Adipocyte (in vitro differentiated cells): ENCODE measurements at regions not wholly inside any gene's neighbourhood (a gene's known extent, or its start where the extent isn't known, plus 50 kb on each side); places are given as distances from the start of the nearest gene placed in this dataset.
"Not testable (repeated sequence)": the region's sequence is repeated elsewhere in the genome, so short reads cannot be mapped to it uniquely, and the experiment has no call there.

Source experiments
- DNase-seq: peaks from one replicate; pipeline ENCODE4 v3.0.0-alpha.2; 2015; ENCODE audit warnings: low read depth
- H3K27me3 ChIP-seq: replicated peaks from 2 replicates; pipeline ENCODE4 v1.7.0; 2013; ENCODE audit warnings: mild to moderate bottlenecking, low read length, moderate library complexity; ENCODE audit not compliant: control insufficient read depth, insufficient read depth
- H3K36me3 ChIP-seq: 2 replicates; pipeline ENCODE4 v1.7.0; 2013; ENCODE audit warnings: low read length, mild to moderate bottlenecking, moderate library complexity; ENCODE audit not compliant: control insufficient read depth, insufficient read depth, severe bottlenecking
- H3K4me1 ChIP-seq: 2 replicates; pipeline ENCODE4 v1.7.0; 2013; ENCODE audit warnings: mild to moderate bottlenecking, low read length, moderate library complexity; ENCODE audit not compliant: control insufficient read depth, insufficient read depth
- H3K4me3 ChIP-seq: 2 replicates; pipeline ENCODE4 v1.7.0; 2013; ENCODE audit warnings: mild to moderate bottlenecking, low read length, moderate library complexity
- H3K9ac ChIP-seq: 2 replicates; pipeline ENCODE4 v1.7.0; 2013; ENCODE audit warnings: mild to moderate bottlenecking, low read length, moderate library complexity
- H3K9me3 ChIP-seq: 2 replicates; pipeline ENCODE4 v1.7.0; 2013; ENCODE audit warnings: mild to moderate bottlenecking, low read length, moderate library complexity; ENCODE audit not compliant: control insufficient read depth

GRCh38 chr2:41207578-41207977 is 755.7 kb upstream of the SLC8A1 start:
- no peaks in the 10 kb centered on the region for H3K9me3 ChIP-seq
- no peaks in the 10 kb centered on the region for H3K36me3 ChIP-seq
- no peaks in the 10 kb centered on the region for H3K4me1 ChIP-seq
- DNase-seq = no peak
- H3K4me3 ChIP-seq = no peak overlapping the region
- no peaks in the 10 kb centered on the region for H3K27me3 ChIP-seq
- no peak overlapping the region for H3K9ac ChIP-seq

- H3K9ac ChIP-seq, H3K4me1 ChIP-seq, H3K27me3 ChIP-seq, H3K36me3 ChIP-seq, DNase-seq, H3K9me3 ChIP-seq, H3K4me3 ChIP-seq: not testable (repeated sequence)
These were observed 758.1 kb upstream of the SLC8A1 start for GRCh38 chr2:41210030-41210429.

- no peak for DNase-seq
- H3K9me3 ChIP-seq = no peaks in the 10 kb centered on the region
These were observed 765.1 kb upstream of the SLC8A1 start for GRCh38 chr2:41216978-41217377.

GRCh38 chr2:41222593-41222992 is 770.7 kb upstream of the SLC8A1 start:
- Histone ChIP-seq H3K27me3 (no peaks in the 10 kb centered on the region), H3K4me1 (no peaks in the 10 kb centered on the region), H3K9me3 (no peaks in the 10 kb centered on the region), H3K9ac (no peak overlapping the region), H3K36me3 (no peaks in the 10 kb centered on the region), H3K4me3 (no peak overlapping the region)
- DNase-seq = no peak

More at GRCh38 chr2:41216978-41217377, 765.1 kb upstream of the SLC8A1 start:
- Histone ChIP-seq H3K36me3 (no peaks in the 10 kb centered on the region), H3K27me3 (no peaks in the 10 kb centered on the region), H3K4me1 (no peaks in the 10 kb centered on the region), H3K9ac (no peak overlapping the region), H3K4me3 (no peak overlapping the region)

GRCh38 chr2:41234093-41234492 is 782.2 kb upstream of the SLC8A1 start:
- DNase-seq = no peak
- no peak overlapping the region for H3K9ac ChIP-seq
- H3K4me1 ChIP-seq = no peaks in the 10 kb centered on the region
- H3K4me3 ChIP-seq = no peak overlapping the region
- H3K36me3 ChIP-seq = no peaks in the 10 kb centered on the region
- peaks cover 31% of the 10 kb centered on the region for H3K9me3 ChIP-seq
- H3K27me3 ChIP-seq = no peaks in the 10 kb centered on the region

GRCh38 chr2:41241325-41242000 is 789.6 kb upstream of the SLC8A1 start:
- Histone ChIP-seq H3K9me3 (peaks cover 24% of the 10 kb centered on the region), H3K36me3 (no peaks in the 10 kb centered on the region), H3K4me3 (no peak overlapping the region), H3K9ac (no peak overlapping the region), H3K4me1 (no peaks in the 10 kb centered on the region), H3K27me3 (no peaks in the 10 kb centered on the region)
- no peak for DNase-seq

GRCh38 chr2:41242001-41242331 is 790.1 kb upstream of the SLC8A1 start:
- H3K36me3 ChIP-seq = no peaks in the 10 kb centered on the region
- no peaks in the 10 kb centered on the region for H3K4me1 ChIP-seq
- no peak overlapping the region for H3K4me3 ChIP-seq
- H3K27me3 ChIP-seq = no peaks in the 10 kb centered on the region
- no peak overlapping the region for H3K9ac ChIP-seq
- no peak for DNase-seq
- H3K9me3 ChIP-seq = peaks cover 19% of the 10 kb centered on the region

- Histone ChIP-seq H3K36me3 (no peaks in the 10 kb centered on the region), H3K27me3 (no peaks in the 10 kb centered on the region), H3K4me3 (no peak overlapping the region), H3K4me1 (no peaks in the 10 kb centered on the region), H3K9ac (no peak overlapping the region), H3K9me3 (no peaks in the 10 kb centered on the region)
- DNase-seq = no peak
These were observed 779.7 kb upstream of the PKDCC start for GRCh38 chr2:41267929-41268659.

- DNase-seq = no peak
These were observed 764.6 kb upstream of the PKDCC start for GRCh38 chr2:41283079-41283775.

GRCh38 chr2:41293491-41293890 is 754.3 kb upstream of the PKDCC start:
- Histone ChIP-seq H3K4me1 (peaks cover 3% of the 10 kb centered on the region), H3K9ac (no peak overlapping the region), H3K9me3 (peaks cover 3% of the 10 kb centered on the region), H3K27me3 (no peaks in the 10 kb centered on the region), H3K36me3 (no peaks in the 10 kb centered on the region), H3K4me3 (no peak overlapping the region)
- DNase-seq = no peak

More at GRCh38 chr2:41283079-41283775, 764.6 kb upstream of the PKDCC start:
- Histone ChIP-seq H3K9me3 (no peaks in the 10 kb centered on the region), H3K4me3 (no peak overlapping the region), H3K27me3 (no peaks in the 10 kb centered on the region), H3K9ac (no peak overlapping the region), H3K36me3 (no peaks in the 10 kb centered on the region), H3K4me1 (no peaks in the 10 kb centered on the region)

GRCh38 chr2:41294331-41294730 is 753.5 kb upstream of the PKDCC start:
- H3K9ac ChIP-seq = no peak overlapping the region

More at GRCh38 chr2:41294331-41294730, 753.5 kb upstream of the PKDCC start:
- H3K36me3 ChIP-seq = no peaks in the 10 kb centered on the region
- H3K9me3 ChIP-seq = peaks cover 3% of the 10 kb centered on the region
- H3K4me3 ChIP-seq = no peak overlapping the region
- DNase-seq = no peak
- no peaks in the 10 kb centered on the region for H3K27me3 ChIP-seq
- H3K4me1 ChIP-seq = peaks cover 3% of the 10 kb centered on the region
